GM18505 (cell line): ENCODE measurements at regions not wholly inside any gene's neighbourhood (a gene's known extent, or its start where the extent isn't known, plus 50 kb on each side); places are given as distances from the start of the nearest gene placed in this dataset.

Experiments
- ATAC-seq: cut with Tn5 transposase; IDR thresholded peaks from one replicate; pipeline ENCODE4 v1.9.1; 2021; ENCODE audit not compliant: unreplicated experiment
- POLR2A ChIP-seq: IDR thresholded peaks from 4 replicates; pipeline ENCODE4 v1.6.1; 2011; ENCODE audit warnings: borderline replicate concordance; ENCODE audit not compliant: insufficient read depth, insufficient read length; ENCODE audit errors: extremely low read depth

- ATAC-seq = no peak
These were observed 58.7 kb upstream of the SH3RF3 start for GRCh38 chr2:109070290-109070689.

GRCh38 chr2:109069331-109070194 lies 59.4 kb upstream of the SH3RF3 start:
- TF ChIP-seq POLR2A = no peak
- no peak for ATAC-seq

More at GRCh38 chr2:109070290-109070689, 58.7 kb upstream of the SH3RF3 start:
- no peak for TF ChIP-seq POLR2A

DNA sequence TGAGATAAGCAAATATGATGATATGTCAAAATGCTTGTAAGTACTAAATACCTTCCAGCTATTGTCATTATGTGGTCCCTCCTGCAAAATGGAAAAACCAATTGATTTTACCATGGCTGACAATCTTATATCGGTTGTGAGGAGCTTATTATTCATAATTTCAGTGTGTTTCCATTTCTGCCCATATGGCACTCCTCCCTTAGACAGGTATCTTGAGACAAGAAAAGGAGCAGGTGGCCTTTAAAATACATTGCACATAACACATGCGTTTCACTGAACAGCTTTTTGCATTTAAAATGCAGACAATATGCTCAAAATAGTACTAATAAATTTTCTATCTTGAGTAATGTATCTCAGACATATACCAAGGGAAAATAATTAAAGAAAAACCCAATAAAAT lies 60.2 kb upstream of the SH3RF3 start:
- no peak for TF ChIP-seq POLR2A
- ATAC-seq = no peak

- no peak for ATAC-seq
- TF ChIP-seq POLR2A = no peak
These were observed 61.3 kb upstream of the SH3RF3 start for GRCh38 chr2:109067631-109068125.

DNA sequence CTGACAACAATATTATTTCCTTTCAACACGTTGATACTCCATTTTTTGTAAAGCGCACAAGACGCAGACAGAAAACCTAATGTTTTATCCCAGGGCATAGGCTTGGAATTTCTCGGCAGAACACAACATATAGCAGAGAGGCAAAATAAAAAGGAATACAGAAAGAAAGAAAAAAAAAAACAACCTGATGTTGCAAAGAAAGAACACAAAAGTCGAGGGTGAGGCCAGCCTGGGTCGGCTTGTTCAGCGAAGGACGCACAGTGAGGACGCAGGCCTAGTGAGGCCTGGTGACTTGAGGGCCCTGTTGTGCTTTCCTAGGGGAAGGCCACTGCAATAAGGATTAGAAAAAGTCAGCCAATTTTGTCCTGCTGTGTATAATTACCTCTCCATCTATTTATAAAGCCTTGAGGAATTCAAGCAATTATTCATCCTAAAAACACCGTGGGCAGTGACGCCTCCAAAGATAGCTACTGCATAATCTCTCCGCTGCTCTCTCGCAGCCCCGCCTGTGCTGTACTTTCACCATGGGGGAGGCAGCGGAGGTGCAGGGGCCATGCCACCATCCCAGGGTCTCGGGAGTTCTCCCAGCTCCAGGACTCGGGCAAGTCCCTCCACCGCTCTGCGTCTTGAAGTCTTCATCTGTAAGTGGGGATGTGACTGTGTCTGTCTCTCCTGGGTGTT lies 61.9 kb upstream of the SH3RF3 start:
- TF ChIP-seq POLR2A = no peak
- no peak for ATAC-seq

- no peak for TF ChIP-seq POLR2A
- ATAC-seq = no peak
These were observed 62.5 kb upstream of the SH3RF3 start for GRCh38 chr2:109066501-109066900.

- no peak for TF ChIP-seq POLR2A
These were observed 63.6 kb upstream of the SH3RF3 start for GRCh38 chr2:109065391-109065734.

DNA sequence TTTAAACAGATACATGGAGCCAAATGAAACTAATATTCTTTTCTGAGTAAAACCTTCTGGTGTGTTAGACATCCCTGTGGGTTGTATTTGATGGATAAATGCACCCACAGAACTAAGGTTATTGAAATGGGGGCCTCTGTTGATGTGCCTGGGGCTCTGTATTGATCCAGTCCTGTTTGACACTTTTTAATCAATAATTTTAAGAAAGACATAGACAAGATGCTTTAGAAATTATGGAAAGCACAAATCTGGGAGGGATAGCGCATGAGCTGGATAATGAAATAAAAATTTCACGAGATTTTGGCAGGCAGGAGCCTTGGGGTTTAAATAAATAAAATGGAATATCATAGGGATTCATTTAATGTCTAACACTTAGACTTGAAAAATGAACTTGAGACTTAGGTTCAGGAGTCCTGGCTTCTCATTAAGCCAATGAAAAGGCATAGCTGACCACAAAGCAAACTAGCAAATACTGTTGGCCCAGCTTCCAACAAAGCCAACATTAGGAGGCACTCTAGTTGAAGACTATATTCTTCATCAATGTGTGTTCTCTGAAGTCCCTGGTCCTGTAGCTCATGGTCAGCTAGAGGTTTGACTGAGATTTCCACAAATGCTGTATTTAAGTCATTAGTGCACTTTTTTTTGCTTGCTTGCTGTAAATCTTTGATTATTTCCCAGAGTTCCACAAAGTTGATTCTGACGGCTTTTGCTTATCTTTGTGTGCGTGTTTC lies 64.2 kb upstream of the SH3RF3 start:
- no peak for TF ChIP-seq POLR2A
- ATAC-seq = no peak

More at GRCh38 chr2:109065391-109065734, 63.6 kb upstream of the SH3RF3 start:
- no peak for ATAC-seq

DNA sequence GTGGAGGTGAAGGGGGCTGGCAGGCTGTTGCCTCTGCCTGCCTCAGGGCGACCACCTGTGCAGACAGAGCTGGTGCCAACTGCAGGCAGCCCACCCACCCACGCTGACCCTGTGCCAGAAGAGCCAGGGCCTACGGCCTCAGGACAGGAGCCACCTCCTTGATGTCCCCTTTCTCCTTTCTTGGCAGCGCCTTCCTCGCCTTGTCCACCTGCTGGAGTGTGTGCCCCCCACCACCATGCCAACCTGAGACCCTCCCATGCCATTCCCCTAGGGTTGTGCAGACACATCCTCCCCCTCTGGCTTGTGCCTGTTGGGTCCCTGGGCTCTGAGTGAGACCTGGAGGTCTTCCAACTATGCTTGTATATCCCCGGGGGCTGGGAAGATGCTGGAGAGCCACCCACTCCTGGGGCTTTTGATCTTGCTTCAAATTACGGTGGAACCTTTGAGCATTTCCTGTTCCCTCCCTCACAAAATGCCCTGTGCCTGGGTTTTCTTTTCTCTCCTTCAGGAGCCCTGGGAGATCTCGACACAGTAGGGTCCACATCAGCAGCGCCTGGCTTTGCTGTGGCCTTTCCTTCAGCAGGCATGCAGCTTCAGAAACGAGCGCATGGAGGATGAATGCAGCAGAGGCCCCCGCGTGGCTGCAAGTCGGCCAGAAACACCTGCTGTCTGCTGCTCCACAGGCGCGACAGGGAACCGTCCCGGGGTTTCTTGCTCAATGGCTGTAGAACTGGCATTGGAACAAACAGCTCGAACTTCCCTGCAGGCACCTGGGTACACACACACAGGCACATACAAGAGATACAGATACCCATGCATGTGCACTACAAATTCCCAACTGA lies 65.9 kb upstream of the SH3RF3 start:
- no peak for ATAC-seq
- TF ChIP-seq POLR2A = no peak

- TF ChIP-seq POLR2A = no peak
- ATAC-seq = no peak
These were observed 66.7 kb upstream of the SH3RF3 start for GRCh38 chr2:109062145-109062858.

DNA sequence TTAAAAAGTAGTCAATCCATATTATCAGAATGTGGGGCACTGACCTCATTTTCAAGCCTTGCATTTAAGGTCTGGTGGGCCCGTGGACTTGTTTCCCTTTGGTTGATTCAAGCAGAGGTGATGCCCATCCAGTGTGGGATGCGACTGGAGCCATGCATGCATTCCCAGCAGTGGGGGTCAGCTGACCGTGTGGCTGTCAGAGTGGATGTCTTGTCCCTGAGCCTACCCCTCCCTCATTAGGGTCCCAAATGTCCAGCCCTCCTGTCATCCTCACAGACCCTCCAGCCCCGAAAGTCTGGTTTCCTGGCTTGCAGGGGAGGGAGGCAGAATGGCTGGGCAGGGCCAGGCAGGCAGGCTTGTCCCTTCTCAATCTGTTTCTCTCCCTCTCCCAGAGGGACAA lies 67.3 kb upstream of the SH3RF3 start:
- no peak for ATAC-seq
- TF ChIP-seq POLR2A = no peak

- no peak for ATAC-seq
These were observed 68.5 kb upstream of the SH3RF3 start for GRCh38 chr2:109060496-109060895.

More at GRCh38 chr2:109060496-109060895, 68.5 kb upstream of the SH3RF3 start:
- TF ChIP-seq POLR2A = no peak
